GM12878 (cell line): ENCODE measurements at regions not wholly inside any gene's neighbourhood (a gene's known extent, or its start where the extent isn't known, plus 50 kb on each side); places are given as distances from the start of the nearest gene placed in this dataset.

Experiments
- ATAC-seq: fragments of 200-7000 bp; cut with Tn5 transposase; 3 replicates; pipeline ENCODE4 v1.9.1; 2020; ENCODE audit warnings: mild to moderate bottlenecking, moderate library complexity
- BruUV-seq: library from RNA; stranded (reverse); fragments of 400-500 nt; replicated peaks from 2 replicates; lab custom pipeline; 2021; lab: Mats Ljungman, UMichigan
- CTCF ChIA-PET: fragments of 300-600 bp; sonication (Branson Sonifier 250); formaldehyde crosslinking; extraction: SDS; loops from one replicate; lab custom pipeline; 2021; ENCODE audit warnings: inconsistent platforms; lab: Yijun Ruan, JAX
- POLR2A ChIA-PET: fragments of 350-600 bp; formaldehyde crosslinking; extraction: SDS; loops from one replicate; lab custom pipeline; 2021; ENCODE audit warnings: inconsistent platforms; lab: Charles Lee
- RAD21 ChIA-PET: fragments of 300-600 bp; sonication (Branson Sonifier 250); formaldehyde crosslinking; loops from one replicate; lab custom pipeline; 2023; ENCODE audit warnings: antibody characterized with exemption; ENCODE audit not compliant: unreplicated experiment; lab: Charles Lee
- SMC1A ChIA-PET: fragments of 300-600 bp; sonication (Branson Sonifier 250); formaldehyde crosslinking; loops from one replicate; lab custom pipeline; 2023; ENCODE audit not compliant: unreplicated experiment, uncharacterized antibody; lab: Charles Lee
- DNase-seq: peaks from one replicate; pipeline ENCODE4 v3.0.0-alpha.2; 2011; ENCODE audit warnings: low read depth, low spot score
- FAIRE-seq: peaks from 3 replicates; lab custom pipeline; 2011; peaks lifted over from hg19 to GRCh38; lab: Jason Lieb, UNC
- H2AFZ ChIP-seq: 2 replicates; pipeline ENCODE4 v1.6.0; 2011; ENCODE audit warnings: low read depth, low read length, control low read depth; ENCODE audit not compliant: control insufficient read depth
- H3K27ac ChIP-seq: 2 replicates; pipeline ENCODE4 v1.5.1; 2011; ENCODE audit warnings: control low read depth; ENCODE audit not compliant: control insufficient read depth, insufficient read depth
- H3K27me3 ChIP-seq, 2 experiments: replicated peaks in 1 of 2; 2 replicates each; pipeline versions ENCODE4 v1.6.0 to v1.6.1; 2011; ENCODE audit warnings: low read length in 1 of 2; ENCODE audit not compliant: control insufficient read depth in 2 of 2, insufficient read depth in 2 of 2
- H3K36me3 ChIP-seq, 2 experiments: 2 replicates each; pipeline ENCODE4 v1.5.1; 2011; ENCODE audit warnings: low read length in 1 of 2; ENCODE audit not compliant: control insufficient read depth in 2 of 2, insufficient read depth in 2 of 2
- H3K4me1 ChIP-seq: 2 replicates; pipeline ENCODE4 v1.6.1; 2011; ENCODE audit warnings: mild to moderate bottlenecking, low read length, moderate library complexity, mixed read lengths; ENCODE audit not compliant: control insufficient read depth, insufficient read depth
- H3K4me2 ChIP-seq: 2 replicates; pipeline ENCODE4 v1.6.0; 2011; ENCODE audit warnings: control low read depth; ENCODE audit not compliant: control insufficient read depth, insufficient read depth
- H3K4me3 ChIP-seq: fragments of 200-600 bp; sonication (generic); 2 replicates; pipeline ENCODE4 v1.5.1; 2016
- H3K79me2 ChIP-seq: 2 replicates; pipeline ENCODE4 v1.6.0; 2011; ENCODE audit warnings: low read length; ENCODE audit not compliant: control insufficient read depth, insufficient read depth
- H3K9ac ChIP-seq: 2 replicates; pipeline ENCODE4 v1.8.0; 2011; ENCODE audit warnings: low read length, control low read depth, mixed read lengths; ENCODE audit not compliant: control insufficient read depth, insufficient read depth
- H3K9me3 ChIP-seq: replicated peaks from 3 replicates; pipeline ENCODE4 v1.5.1; 2011; ENCODE audit warnings: mild to moderate bottlenecking, low read length; ENCODE audit not compliant: control insufficient read depth, insufficient read depth
- H4K20me1 ChIP-seq: 2 replicates; pipeline ENCODE4 v1.6.0; 2011; ENCODE audit not compliant: control insufficient read depth, insufficient read depth
- ATF2 ChIP-seq: IDR thresholded peaks from 2 replicates; pipeline ENCODE4 v1.6.1; 2012; ENCODE audit warnings: low read length, inconsistent platforms
- CBFB ChIP-seq: IDR thresholded peaks from 2 replicates; pipeline ENCODE4 v1.6.1; 2016; ENCODE audit warnings: antibody characterized with exemption, low read depth
- MLLT1 ChIP-seq: fragments of 450-650 bp; IDR thresholded peaks from 2 replicates; pipeline ENCODE4 v1.6.1; 2016; ENCODE audit warnings: mild to moderate bottlenecking
- NFYA ChIP-seq: IDR thresholded peaks from 2 replicates; pipeline ENCODE4 v1.6.1; 2011; ENCODE audit warnings: low read depth, mild to moderate bottlenecking, low read length, improper control_type of control experiment, borderline replicate concordance
- RAD51 ChIP-seq: fragments of 450-650 bp; IDR thresholded peaks from 2 replicates; pipeline ENCODE4 v1.6.1; 2016; ENCODE audit warnings: moderate library complexity, mild to moderate bottlenecking, inconsistent platforms
- RUNX3 ChIP-seq: IDR thresholded peaks from 2 replicates; pipeline ENCODE4 v1.6.1; 2012; ENCODE audit warnings: low read length, inconsistent platforms
- ZBTB11 ChIP-seq: fragments of 450-650 bp; formaldehyde crosslinking; IDR thresholded peaks from 2 replicates; pipeline ENCODE4 v1.5.0; 2022; ENCODE audit warnings: mild to moderate bottlenecking, missing genetic modification characterization
- ZNF274 ChIP-seq: IDR thresholded peaks from one replicate; pipeline ENCODE4 v1.8.0; 2011; ENCODE audit not compliant: insufficient read length, insufficient read depth
- WGBS: methylation state at CpG from one replicate; pipeline ENCODE4 v1.1.6; 2016; ENCODE audit warnings: low lambda C conversion rate; ENCODE audit not compliant: insufficient replicate concordance, insufficient coverage; ENCODE audit errors: missing lambda C conversion rate; 5-methylcytosine and 5-hydroxymethylcytosine counted together
- in situ Hi-C: fragments of 300-500 bp; cut with MboI; formaldehyde crosslinking; loops from 9 replicates; pipeline ENCODE4 v1.14.3; 2018; ENCODE audit warnings: mixed read lengths
- intact Hi-C: fragments of 100-400 bp; cut with micrococcal nuclease; formaldehyde crosslinking; loops from one replicate; pipeline ENCODE4 v1.14.2; 2022; ENCODE audit not compliant: unreplicated experiment

GRCh38 chr1:96409689-96410088 is 311.9 kb upstream of the PTBP2 start:
- H3K27me3 ChIP-seq, result no peaks in the 10 kb centered on the region
- no peak overlapping the region for H3K4me3 ChIP-seq
- no peak overlapping the region for H2AFZ ChIP-seq
- SMC1A ChIA-PET, result no interaction called here
- no peaks in the 10 kb centered on the region for H3K79me2 ChIP-seq
- in situ Hi-C loops, result no loop called here
- no peaks in the 10 kb centered on the region for H3K4me1 ChIP-seq
- no peaks in the 10 kb centered on the region for H3K36me3 ChIP-seq
- WGBS, result 28% methylated on average over 3 of the region's 3 CpGs
- TF ChIP-seq ZNF274 (no peak), RAD51 (no peak), ZBTB11 (no peak), MLLT1 (no peak), ATF2 (no peak), CBFB (no peak), RUNX3 (no peak), NFYA (no peak)
- TF ChIP-seq, all 136 proteins: peak for 0
- no peaks in the 10 kb centered on the region for H4K20me1 ChIP-seq
- no peak overlapping the region for H3K27ac ChIP-seq
- no peak for ATAC-seq
- DNase-seq, result no peak
- ChIA-PET POLR2A (no interaction called here), RAD21 (no interaction called here), CTCF (no interaction called here)
- H3K9me3 ChIP-seq, result no peaks in the 10 kb centered on the region
- intact Hi-C loops, result no loop called here
- H3K9ac ChIP-seq, result no peak overlapping the region
- FAIRE-seq, result no peak
- H3K4me2 ChIP-seq, result no peak overlapping the region
- no TSS peak for BruUV-seq
